Fibroblast of the aortic adventitia (primary cell): ENCODE measurements at regions not wholly inside any gene's neighbourhood (a gene's known extent, or its start where the extent isn't known, plus 50 kb on each side); places are given as distances from the start of the nearest gene placed in this dataset.

Experiments
- DNase-seq: peaks from one replicate; pipeline ENCODE4 v3.0.0-alpha.2; 2010; ENCODE audit warnings: low read depth
- H3K4me3 ChIP-seq: 2 replicates; pipeline ENCODE4 v1.5.1; 2011; ENCODE audit warnings: low read depth, mild to moderate bottlenecking, control low read depth, low read length, moderate library complexity
- TF ChIP-seq, protein P1 (sequence below): IDR thresholded peaks from 2 replicates; pipeline ENCODE4 v1.5.1; 2011; ENCODE audit warnings: mild to moderate bottlenecking, low read length, control low read depth, inconsistent platforms; ENCODE audit not compliant: insufficient read depth

DNA sequence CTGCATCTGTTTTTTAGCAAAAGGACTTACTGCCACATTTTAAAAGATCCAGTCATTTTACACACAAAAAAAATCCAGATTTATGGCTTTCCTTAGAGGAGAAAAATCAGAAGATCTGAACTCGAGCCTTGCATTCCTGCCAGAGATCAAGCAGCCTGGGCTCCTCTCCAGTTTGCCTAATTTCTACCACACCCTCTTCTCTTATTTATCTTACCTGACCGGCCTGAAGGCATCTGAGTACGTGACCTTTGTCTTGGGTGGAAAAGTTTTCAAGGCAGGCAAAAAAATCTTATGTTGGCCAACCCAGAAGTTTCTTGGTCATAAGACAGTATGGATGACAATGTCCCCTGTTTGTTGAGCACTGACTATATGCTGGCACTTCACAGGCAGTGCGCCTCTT lies 60.3 kb downstream of the CHRD start:
- TF ChIP-seq, protein P1, sequence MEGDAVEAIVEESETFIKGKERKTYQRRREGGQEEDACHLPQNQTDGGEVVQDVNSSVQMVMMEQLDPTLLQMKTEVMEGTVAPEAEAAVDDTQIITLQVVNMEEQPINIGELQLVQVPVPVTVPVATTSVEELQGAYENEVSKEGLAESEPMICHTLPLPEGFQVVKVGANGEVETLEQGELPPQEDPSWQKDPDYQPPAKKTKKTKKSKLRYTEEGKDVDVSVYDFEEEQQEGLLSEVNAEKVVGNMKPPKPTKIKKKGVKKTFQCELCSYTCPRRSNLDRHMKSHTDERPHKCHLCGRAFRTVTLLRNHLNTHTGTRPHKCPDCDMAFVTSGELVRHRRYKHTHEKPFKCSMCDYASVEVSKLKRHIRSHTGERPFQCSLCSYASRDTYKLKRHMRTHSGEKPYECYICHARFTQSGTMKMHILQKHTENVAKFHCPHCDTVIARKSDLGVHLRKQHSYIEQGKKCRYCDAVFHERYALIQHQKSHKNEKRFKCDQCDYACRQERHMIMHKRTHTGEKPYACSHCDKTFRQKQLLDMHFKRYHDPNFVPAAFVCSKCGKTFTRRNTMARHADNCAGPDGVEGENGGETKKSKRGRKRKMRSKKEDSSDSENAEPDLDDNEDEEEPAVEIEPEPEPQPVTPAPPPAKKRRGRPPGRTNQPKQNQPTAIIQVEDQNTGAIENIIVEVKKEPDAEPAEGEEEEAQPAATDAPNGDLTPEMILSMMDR = no peak
- no peak overlapping the region for H3K4me3 ChIP-seq
- no peak for DNase-seq

DNA sequence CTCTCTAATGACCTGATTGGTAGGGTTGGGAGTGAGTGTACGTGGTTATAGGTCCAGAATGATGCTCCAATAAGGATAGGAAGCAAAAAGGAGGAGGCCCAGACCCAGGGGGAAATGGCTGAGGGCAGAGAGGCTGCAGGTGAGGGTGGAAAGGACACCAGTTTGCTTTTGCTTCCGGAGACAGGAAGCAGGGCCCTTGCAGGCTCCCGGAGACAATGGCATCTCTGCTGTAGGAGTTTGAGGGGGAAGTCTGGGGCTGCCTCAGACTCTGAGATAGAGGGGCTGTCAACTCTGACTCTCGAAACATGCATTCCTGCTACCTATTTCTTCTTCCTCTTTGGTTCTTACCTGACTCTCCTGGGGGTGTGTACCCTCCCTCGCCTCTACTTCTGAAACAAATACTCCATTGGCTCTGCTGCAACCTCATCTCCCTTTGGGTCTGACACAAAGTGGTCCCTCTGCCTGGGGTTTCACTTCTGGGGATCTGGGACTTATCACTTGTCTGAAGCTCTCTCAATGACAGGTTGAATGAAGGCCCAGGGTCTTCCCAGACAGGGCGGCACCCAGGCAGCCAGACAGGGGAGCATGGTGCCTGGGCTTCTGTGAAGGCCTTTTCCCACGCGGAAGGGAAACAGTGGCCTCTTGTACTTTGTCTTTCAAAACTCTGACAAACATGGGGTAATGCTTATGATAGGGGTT lies 61.5 kb downstream of the CHRD start:
- no peak for DNase-seq
- H3K4me3 ChIP-seq = no peak overlapping the region
- TF ChIP-seq, protein P1 = no peak

DNA sequence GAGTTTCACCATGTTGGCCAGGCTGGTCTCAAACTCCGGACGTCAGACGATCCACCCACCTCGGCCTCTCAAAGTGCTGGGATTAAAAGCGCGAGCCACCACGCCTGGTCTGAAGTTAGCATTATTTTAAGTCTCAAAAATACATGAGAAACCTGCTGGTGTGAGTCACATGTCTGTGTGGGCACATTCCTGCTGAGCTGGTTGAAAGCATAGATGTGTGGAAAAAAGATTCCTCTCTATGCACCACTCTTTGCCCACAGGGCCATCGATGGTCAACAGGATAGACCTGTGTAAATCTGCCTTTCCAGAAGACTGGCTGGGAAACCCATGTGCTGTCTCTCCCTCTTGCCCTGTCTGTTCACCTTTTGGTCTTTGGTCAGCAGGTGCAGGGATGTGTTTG lies 63.5 kb downstream of the CHRD start:
- no peak for DNase-seq
- TF ChIP-seq, protein P1 = no peak
- H3K4me3 ChIP-seq = no peak overlapping the region

DNA sequence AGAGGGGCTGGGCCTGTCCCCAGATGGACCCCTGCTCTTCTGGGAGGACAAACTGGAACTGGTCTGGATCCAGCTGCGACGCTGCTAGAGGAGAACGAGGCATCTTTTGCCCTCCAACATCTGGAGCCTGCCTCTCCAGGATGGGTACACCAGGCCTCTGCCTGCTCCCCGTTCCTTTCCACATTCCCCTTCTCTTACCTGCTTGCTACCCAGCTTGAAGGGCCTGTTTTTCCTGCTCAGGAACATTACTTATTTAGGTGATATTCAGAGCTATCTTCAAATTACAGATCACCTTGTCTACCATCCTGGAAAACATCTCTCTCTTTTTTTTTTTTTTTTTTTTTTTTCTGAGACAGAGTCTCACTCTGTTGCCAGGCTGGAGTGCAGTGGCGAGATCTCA lies 64.0 kb downstream of the CHRD start:
- TF ChIP-seq, protein P1 = no peak
- no peak for DNase-seq
- H3K4me3 ChIP-seq = no peak overlapping the region

DNA sequence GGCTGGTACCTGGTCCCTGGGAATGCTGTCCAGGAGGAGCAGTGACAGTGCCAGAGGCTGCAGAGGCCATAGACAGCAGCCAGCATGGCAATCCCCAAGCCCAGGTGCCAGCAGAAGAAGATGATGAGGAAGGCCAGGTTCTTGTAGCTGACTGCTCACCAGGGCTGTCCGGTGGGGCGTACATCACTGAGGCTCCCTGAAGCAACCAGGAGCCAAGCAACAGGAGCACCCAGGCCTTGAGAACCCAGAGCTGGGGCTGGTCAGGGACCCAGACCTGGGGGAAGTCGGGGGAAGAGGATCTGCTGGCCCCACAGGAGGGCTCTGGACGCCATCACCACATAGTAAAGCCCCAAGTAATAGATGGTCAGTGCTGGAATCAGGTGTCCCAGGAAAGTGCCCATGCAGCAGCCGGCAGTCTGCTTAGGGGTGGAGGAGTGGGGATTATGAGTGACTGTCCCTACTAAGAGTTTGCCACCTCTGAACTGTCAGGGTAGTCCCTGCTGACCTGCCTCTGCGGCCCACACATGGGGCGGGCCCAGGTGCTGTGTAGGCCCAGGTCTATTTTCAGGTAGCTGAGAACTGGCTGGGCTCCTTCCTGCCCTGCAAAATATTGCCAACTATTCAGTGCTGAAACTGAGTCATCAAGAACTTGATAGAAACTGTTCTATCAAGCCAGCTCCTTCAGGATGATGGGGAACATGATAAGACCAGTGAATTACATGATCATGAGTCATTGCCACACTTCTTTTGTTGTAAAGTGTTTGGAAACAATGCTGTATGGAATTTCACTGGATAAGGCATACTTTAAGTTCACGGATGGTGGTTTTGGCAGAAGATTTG lies 68.7 kb downstream of the CHRD start:
- peak; percentile 97 for DNase-seq
- H3K4me3 ChIP-seq = no peak overlapping the region
- TF ChIP-seq, protein P1 = no peak

DNA sequence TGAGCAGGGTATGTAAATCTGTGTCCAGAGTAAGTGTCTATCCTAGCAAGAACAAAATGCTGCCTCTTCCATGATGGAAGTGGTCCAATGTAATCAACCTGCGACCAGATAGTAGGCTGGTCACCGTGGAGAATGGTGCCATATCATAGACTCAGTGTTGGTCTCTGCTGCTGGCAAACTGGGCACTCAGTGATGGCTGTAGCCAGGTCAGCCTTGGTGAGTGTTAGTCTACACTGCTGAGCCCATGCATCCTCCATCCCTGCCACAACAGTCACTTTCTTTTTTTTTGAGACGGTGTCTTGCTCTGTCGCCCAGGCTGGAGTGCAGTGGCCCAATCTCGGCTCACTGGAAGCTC lies 69.3 kb downstream of the CHRD start:
- H3K4me3 ChIP-seq = no peak overlapping the region
- TF ChIP-seq, protein P1 = no peak

More for the DNA sequence above, 69.3 kb downstream of the CHRD start:
- DNase-seq = no peak
